ENCODE measurements at regions not wholly inside any gene's neighbourhood (a gene's known extent, or its start where the extent isn't known, plus 50 kb on each side); places are given as distances from the start of the nearest gene placed in this dataset.

DNA sequence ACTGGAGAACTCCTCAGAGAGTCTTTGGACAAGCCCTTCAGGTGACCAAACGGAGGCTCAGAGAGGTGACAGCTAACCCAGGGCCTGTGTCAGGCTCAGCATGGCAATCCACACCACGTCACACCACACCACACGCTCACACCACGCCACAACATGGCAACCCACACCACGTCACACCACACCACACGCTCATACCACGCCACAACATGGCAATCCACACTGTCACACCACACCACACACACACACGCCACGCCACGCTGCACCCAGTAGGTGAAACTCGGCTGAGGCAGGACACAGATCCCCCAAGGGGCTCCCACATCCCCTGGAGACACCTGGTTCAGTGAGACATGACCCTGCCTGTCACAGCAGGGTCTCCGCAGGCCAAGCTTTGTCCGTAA is 107.3 kb downstream of the PDGFA start:
- TF ChIP-seq, protein P1, sequence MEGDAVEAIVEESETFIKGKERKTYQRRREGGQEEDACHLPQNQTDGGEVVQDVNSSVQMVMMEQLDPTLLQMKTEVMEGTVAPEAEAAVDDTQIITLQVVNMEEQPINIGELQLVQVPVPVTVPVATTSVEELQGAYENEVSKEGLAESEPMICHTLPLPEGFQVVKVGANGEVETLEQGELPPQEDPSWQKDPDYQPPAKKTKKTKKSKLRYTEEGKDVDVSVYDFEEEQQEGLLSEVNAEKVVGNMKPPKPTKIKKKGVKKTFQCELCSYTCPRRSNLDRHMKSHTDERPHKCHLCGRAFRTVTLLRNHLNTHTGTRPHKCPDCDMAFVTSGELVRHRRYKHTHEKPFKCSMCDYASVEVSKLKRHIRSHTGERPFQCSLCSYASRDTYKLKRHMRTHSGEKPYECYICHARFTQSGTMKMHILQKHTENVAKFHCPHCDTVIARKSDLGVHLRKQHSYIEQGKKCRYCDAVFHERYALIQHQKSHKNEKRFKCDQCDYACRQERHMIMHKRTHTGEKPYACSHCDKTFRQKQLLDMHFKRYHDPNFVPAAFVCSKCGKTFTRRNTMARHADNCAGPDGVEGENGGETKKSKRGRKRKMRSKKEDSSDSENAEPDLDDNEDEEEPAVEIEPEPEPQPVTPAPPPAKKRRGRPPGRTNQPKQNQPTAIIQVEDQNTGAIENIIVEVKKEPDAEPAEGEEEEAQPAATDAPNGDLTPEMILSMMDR (IDR thresholded peaks at IDR 0.05; ENCODE audit: poor library complexity) = no peak
- TF ChIP-seq EZH2 (IDR thresholded peaks at IDR 0.05; ENCODE audit: borderline replicate concordance) (no peak), EZH2phosphoT487 (IDR thresholded peaks at IDR 0.05; ENCODE audit: low read depth, severe bottlenecking, unreplicated experiment) (no peak)

All from hepatocyte (in vitro differentiated cells).